NCI-H2227 treated with DMSO at 0.1 percent for 48 hours (cell line): ENCODE measurements at regions not wholly inside any gene's neighbourhood (a gene's known extent, or its start where the extent isn't known, plus 50 kb on each side); places are given as distances from the start of the nearest gene placed in this dataset.

ENCODE experiments used
- DNase-seq: peaks from one replicate; lab custom pipeline; 2025; lab: John Stamatoyannopoulos, UW

DNA sequence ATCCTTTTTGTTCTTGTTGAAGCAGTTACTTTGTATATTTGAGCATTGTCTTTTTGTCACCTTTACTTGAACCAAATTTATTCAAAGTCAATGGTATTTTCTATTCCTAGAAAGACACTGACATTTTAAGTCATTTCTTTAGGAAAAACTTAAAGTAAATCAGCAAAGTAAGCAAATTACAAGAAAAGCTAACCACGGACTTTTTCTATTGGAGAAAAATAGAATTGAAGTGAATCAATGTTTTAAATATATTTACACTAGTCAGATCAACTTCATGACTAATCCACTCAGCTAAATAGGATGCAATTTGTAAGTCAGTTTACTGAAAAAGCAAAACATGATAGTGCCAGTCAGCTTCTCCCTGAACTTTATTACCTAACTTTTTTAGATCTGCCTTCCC, 733.8 kb upstream of the ALCAM start:
- no peak for DNase-seq

DNA sequence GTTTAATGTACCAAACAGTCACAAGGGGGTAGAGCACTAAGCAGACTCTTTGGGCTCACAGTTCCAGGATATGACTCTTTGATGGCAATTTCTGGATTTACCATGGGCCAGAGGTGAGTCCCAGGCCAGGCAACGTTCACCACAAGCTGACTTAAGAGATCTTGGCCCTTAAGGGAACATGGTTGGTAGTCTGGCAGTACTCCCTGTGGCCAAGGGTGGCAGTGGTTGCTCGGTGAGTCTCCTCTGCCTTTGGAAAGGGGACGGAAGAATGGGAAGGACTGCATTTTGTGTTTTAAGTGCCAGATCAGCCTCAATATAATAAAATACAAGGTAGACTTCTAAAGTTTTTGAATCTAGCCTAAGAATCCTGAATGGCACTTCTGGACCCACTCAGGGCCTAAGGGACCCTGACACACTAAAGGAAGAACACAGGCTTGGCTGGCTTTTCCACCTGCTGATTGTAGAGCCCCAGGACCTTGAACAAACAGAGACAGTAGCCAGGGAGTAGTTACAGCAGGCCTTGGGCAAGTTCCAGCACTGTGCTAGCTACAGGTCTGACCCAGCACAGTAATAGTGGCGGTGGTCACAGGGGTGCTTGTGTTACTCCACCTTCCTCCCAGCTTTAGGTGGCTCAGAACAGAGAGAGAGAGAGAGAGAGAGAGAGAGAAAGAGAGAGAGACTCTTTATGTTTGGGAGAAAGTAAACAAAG, 730.7 kb upstream of the ALCAM start:
- no peak for DNase-seq

DNA sequence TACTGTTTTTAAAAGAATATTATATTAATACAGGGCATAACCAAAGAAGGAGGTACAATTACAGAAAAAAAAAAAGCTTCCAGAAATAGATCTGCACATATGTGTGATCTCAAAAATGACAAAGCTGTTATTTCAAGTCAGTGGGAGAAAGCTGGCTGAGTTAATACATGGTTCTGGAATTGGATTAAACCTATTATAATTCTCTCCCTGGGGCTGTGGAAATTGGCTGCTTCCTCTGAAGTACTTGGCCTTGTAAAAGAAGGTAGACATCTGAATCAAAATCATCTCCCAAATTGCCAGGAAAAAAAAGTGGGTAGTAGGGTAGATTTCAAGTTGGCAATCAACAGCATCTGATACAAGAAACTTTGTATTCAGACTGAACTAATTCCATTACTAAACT, 723.9 kb upstream of the ALCAM start:
- no peak for DNase-seq

DNA sequence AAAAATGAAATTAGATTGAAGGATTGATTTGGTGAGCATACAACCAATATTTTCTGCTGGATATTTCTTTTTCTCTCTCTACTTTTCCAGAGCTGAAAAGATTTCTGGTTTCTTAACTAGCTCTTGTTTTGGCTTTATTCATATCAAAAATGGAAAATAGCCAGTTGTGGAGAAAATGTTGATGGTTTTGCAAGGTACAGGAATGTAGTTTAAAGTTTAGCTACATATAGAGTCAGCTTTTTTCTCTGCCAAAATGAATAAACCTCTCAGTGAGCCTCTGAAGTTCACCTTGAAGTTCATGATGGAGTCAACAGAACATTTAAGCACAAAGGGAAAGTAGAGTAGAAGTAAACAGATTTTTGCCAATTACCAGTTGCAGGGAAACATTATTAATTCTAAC, 720.5 kb upstream of the ALCAM start:
- DNase-seq: no peak

DNA sequence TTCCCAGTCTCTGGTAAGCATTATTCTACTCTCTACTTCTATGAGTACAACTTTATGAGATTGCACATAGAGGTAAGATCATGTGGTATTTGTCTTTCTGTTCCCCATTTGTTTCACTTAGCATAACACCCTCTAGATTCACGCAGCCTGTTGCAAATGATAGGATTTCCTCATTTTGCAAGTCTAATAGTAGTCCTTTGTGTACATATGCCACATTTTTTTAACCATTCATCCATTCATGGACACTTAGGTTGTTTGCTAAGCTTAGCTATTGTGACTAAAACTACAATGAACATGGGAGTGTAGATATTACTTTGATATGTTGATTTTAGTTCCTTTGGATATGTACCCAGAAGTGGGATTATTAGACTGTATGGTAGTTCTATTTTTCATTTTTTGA, 717.9 kb upstream of the ALCAM start:
- DNase-seq: no peak

DNA sequence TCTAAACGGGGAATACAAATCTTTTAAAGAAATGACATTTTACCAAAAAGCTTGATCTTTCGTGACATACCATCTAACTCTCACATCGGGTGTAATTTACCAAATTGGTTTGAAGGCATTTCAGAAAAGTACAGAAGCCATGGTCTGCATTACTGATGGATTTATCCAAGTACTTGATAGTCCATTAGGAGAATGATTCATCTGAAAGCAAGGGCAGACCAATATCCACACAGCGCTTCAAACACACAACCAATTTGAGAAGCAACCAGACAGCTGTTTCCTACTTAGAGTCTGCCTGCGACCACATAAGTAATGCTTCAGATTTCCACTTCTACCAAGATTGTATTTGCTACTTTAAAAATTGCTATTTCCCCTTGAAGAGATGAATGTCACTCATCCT, 697.6 kb upstream of the ALCAM start:
- no peak for DNase-seq

DNA sequence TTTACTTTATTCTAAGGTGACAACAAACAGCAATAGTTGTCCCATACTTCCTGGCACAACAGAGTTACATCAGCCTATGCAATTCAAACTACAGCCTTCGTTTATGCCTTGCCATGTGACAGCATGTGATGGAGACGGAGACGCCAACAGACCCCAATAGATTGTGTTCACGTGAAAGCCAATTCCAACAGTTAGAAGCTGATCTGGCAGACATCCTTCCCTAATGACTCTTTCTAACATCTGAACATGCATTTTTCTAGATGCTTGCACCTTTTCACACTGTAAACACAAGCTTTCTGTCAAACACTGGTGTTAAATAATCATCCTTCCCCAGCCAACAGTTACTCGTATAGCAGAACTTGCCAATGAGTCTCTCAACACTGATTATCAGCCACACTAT, 694.4 kb upstream of the ALCAM start:
- DNase-seq: no peak

DNA sequence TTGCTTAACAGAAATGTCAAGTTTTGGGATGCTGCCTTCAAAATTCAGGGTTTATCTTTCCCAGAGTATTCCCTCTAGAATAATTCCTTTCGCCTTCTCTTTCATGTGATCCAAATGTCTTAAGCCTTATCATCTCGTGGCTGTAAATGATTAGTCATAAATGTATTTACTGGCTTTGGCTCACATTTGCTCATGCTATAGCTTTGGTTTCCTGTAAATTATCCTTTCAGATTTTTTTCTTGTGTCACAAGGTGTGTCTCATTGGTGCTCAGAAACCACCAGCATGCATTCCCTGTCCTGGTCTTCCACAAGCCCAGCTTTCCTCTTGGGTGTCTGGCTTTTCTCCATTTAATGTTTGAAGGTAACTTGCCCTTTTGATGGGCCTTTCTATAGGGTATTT, 692.7 kb upstream of the ALCAM start:
- no peak for DNase-seq

DNA sequence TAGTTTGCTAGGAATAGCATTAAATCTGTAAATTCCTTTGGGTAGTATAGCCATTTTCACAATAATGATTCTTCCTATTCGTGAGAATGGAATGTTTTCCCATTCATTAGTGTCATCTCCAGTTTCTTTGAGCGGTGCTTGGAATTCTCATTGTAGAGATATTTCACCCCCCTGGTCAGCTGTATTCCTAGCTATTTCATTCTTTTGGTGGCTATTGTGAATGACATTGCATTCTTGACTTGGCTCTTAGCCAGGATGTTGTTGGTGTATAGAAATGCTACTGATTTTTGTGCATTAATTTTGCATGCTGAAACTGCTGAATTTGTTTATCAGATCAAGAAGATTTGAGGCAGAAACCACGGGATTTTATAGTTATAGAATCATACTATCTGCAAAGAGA, 690.5 kb upstream of the ALCAM start:
- DNase-seq: no peak

DNA sequence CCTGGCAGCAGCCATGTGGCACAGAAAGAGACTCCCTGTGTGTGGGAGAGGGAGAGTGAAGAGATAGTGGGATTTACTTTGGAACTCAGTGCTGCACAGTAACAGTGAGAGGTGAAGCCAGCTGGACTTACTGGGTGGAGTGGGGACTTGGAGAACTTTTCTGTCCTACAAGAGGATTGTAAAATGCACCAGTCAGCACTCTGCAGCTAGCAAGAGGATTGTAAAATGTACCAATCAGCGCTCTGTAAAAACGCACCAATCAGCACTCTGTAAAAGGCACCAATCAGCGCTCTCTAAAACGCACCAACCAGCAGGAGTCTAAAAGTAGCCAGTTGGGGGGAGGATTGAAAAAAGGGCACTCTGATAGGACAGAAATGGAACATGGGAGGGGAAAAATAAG, 688.8 kb upstream of the ALCAM start:
- DNase-seq: no peak

DNA sequence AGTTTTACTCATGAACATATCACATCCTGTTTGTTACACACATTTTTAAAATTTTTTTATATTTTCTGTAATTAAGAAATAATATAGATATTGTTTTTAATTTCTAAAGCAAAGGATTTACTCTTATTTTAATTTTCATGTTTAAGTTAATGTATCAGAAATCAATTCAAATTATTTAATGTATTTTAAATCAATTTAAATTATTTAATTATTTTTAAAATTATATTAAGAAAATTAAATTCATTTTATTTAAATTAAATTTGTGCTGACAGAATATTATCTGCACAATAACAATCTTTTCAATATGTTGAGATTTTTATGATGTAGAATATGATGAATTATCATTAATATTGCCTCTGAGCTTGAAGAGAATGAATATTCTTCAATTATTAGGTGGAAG, 681.2 kb upstream of the ALCAM start:
- DNase-seq: no peak

DNA sequence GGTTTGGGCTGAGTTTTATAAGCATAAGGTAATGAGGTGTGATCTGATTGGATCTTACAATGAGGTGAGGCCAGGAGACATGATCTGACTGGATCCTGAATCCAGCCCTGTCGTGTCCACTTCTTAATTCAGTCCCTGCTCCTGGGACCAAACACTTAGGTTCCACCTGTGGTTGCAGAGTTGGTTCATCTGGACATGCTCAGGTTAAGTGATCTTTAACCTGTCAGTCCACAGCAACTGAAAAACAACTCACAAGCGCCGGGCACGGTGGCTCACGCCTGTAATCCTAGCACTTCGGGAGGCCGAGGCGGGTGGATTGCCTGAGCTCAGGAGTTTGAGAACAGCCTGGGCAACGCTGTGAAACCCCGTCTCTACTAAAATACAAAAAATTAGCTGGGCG, 679.3 kb upstream of the ALCAM start:
- no peak for DNase-seq

DNA sequence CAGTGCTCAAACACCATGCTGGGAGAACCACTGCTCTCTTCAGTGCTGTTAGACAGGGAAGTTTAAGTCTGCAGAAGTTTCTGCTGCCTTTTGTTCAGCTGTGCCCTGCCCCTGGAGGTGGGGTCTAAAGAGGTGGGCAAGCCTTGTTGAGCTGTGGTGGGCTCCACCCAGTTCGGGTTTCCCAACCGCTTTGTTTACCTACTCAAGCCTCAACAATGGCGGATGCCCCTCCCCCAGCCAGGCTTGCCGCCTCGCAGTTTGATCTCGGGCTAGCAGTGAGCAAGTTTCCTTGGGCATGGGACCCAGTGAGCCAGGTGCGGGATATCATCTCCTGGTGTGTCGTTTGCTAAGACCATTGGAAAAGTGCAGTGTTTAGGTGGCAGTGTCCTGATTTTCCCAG, 670.2 kb upstream of the ALCAM start:
- no peak for DNase-seq

DNA sequence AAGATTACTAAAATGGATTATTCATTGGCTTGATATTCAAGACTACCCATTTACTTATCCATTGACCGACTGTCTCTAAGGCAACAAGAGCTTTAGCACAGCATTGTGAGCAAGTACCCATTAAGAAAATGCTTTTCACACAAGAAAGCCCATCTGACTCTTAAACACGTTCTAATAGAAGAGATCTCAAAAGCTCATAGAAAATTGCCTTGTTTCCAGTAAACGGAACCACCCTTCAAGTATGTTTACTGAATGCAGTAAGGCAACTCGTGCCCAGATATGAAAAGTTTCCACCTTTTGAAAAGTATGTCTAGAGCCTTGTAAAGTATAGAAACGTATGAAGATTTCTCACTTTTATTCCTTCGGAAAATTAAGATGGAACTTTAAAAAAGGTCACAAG, 655.3 kb upstream of the ALCAM start:
- DNase-seq: no peak

DNA sequence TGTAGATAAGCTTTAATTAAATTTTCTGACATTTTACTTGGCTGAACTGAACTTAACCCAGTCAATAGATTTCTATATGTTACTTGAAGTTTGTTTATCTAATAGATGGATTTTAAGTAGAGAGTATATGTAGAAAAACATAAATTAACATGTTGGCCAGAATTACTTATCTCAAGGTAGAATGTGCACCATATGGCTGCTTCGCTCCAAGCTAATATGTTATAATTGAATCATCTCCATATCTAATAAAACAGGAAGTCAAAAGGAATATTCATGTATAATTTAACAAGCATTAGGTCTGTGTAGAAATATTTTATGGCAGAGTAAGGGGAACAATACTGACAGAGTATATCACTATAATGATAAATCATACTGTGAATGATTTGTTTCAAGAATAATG, 650.7 kb upstream of the ALCAM start:
- DNase-seq: no peak

DNA sequence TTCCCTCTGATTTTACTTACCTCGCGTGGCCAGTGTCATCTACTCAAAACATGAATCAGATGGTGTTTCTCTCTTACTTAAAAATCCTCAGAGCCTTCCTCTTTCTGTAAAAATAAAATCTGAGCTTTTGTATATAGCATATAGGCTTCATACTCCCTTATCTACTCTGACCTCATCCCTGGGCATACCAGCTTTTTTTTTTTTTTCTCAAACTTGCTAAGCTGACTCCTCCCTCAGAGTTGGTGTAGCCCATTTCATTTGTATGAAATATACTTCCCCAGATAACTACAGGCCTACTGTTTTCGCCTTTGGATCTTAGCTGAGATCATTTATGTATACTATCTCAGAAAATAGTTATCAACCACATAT, 648.9 kb upstream of the ALCAM start:
- no peak for DNase-seq

DNA sequence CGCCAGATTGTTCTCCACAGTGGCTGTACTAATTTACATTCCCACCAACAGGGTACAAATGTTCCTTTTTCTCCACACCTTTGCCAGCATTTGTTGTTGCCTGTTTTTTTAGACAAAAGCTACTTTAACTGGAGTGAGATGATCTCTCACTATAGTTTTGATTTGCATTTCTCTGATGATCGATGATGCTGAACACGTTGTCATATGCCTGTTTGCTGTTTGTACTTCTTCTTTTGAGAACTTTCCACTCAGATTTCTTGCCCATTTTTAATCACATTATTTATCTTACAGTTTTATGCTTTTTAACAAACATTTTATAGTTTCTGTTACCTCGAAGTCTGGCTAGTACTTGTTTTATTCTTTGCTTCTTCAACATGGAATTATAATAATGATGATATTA, 643.7 kb upstream of the ALCAM start:
- DNase-seq: no peak

DNA sequence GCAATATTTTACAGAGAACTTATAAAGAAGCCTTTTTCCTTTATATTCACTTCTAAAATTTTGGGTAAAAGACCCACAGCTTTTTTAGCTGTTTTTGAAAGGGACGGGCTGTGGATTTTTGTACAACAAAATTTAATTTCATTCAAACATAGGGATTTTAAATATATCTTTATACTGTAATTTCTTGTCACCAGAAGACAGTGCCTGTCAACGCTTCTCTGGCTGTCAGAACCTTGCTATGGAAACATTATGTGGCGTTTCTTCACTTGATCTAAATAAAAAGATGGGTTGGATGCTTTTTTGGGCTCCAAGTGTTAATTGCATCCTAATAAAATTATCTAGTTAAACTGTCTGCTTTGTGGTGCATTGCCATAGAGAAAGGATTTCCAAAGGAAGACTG, 635.6 kb upstream of the ALCAM start:
- no peak for DNase-seq

DNA sequence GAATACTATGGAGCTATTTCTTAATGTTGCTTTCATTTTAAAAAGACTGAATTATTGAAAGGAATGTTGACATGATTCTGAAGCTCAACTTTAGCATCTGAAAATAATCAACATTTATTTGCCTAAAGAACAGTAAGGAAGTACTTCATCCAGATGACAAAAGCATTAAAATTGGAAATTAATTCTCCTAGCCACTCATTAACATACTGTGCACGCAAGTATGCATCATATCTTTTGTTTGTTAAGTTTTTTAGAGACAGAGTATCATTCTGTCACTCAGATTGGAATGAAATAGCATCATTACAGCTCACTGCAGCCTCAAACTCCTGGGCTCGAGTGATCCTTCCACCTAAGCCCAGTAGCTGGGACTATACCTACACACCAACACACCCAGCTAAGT, 632.1 kb upstream of the ALCAM start:
- no peak for DNase-seq

DNA sequence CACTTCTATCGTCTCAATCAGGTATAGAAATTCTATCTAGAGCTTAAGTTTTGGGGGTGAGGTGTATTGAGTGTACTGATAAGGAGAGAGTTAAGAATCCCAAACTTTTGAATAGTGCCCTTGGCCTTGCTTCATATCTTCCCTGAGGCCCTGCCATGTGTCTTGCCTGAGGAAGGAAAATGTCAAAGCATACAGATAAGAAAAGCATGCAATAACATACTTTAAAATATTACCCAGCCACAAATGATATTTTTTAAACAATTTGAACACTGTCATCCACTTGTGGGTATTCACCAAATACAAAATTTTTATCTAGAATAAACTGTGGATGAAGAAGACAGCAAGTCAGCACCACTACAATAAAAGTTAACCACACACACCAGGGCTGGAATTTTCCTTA, 631.0 kb upstream of the ALCAM start:
- DNase-seq: no peak

DNA sequence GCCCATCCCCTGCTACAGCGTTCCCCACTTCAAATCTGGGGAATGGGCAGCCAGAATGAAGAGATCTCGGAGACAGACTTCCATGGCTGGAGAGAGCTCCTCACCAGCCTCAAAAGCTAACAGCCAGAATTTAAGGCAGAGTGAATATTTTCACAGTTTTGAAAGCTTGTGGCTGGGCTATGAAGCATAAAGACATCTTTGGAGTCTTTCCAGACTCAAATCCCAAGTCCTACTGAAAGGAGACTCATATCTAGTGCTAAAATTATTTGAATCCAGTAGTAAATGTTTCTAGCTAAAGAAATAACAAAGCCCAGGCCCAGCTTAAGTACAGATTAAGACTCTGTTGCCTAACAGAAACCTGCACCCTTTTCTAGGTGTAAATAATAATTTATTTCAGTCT, 628.4 kb upstream of the ALCAM start:
- no peak for DNase-seq

DNA sequence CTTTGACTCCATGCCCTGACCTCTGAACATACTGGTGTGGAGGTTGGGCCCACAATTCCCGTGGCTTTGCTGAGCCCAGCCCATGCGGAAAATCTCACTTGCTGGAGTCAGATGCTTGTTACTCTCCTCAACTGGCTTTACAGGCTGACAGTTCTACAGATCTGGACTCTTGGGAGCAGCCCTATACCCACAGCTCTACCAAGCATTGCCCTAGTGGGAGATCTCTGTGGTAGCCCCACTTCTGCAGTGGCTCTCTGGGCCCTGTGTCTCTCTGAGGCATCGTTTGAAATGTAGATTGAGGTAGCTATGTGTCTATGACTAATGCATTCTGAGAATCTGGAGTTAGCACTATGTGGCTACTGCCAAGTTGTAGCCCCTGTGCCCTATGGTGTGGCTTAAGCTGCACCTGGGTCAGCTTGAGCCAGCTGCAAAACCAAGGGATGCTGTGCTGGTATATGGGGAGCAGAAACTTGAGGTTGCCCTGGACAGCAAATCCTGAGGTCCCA, 625.8 kb upstream of the ALCAM start:
- no peak for DNase-seq

DNA sequence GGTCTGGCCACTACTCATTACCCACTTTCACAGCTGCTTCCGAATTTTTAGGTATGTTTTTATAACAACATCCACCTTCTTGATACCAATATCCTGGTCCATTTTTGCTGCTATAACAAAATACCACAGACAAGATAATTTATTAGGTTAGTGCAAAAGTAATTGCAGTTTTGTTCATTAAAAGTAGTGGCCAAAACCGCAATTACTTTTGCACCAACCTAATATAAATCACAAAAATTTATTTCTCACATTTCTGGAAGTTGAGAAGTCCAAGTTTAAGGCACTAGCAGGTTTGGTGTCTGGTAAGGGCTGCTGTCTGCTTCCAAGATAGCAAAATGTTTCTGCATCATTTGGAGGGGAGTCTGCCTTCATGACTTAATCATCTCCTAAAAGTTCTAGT, 624.7 kb upstream of the ALCAM start:
- no peak for DNase-seq

DNA sequence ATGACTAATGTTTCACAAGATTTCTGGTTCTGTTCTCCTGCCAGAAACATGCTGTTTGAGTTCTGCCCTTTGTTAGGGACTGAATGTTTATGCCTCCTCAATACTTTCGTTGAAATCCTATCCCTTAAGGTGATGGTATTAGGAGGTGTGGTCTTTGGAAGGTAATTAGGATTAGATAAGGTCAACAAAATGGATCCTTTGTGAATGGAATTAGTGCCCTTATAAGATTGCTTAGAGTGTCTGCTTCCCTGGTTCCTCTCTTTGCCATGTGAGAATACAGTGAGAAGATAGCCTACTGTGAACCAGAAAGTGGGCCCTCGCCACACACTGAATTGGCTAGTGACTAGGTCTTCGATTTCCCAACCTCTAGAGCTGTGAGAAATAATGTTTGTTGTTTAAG, 621.4 kb upstream of the ALCAM start:
- no peak for DNase-seq

DNA sequence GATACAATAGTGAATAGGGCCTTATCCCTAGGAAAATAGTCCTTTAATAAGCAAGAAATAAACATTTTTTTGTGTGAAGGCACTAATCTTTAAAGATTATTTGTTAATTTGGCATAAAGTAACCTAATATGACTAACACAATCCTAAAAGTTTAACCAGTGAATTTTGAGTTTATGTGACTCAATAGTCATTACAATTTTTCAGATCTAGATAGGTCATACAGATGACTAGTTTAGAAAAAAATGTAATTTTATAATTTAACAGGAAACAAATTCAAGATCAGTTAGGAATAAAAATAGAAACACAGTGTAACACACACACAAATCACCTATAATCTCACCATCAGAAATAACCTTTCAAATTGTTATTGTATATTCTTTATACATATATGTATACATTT, 620.7 kb upstream of the ALCAM start:
- DNase-seq: no peak
